ENCODE measurements at regions not wholly inside any gene's neighbourhood (a gene's known extent, or its start where the extent isn't known, plus 50 kb on each side); places are given as distances from the start of the nearest gene placed in this dataset.

- TF ChIP-seq CTCF (IDR thresholded peaks at IDR 0.05) = no peak
- TF ChIP-seq POLR2AphosphoS5 (IDR thresholded peaks at IDR 0.05) = no peak
- no peak for TF ChIP-seq POLR2A (IDR thresholded peaks at IDR 0.05)
- TF ChIP-seq EP300 (IDR thresholded peaks at IDR 0.05; ENCODE audit: low read depth) = no peak
Observed at GRCh38 chr2:235382179-235382578, 111.7 kb upstream of the AGAP1 start.

GRCh38 chr2:235382601-235383000 lies 111.2 kb upstream of the AGAP1 start:
- TF ChIP-seq EP300 (IDR thresholded peaks at IDR 0.05; ENCODE audit: low read depth) (no peak), POLR2AphosphoS5 (IDR thresholded peaks at IDR 0.05) (no peak), CTCF (IDR thresholded peaks at IDR 0.05) (no peak), POLR2A (IDR thresholded peaks at IDR 0.05) (no peak)
- H3K27ac ChIP-seq = no peak overlapping the region

More at GRCh38 chr2:235382179-235382578, 111.7 kb upstream of the AGAP1 start:
- Histone ChIP-seq H3K9me3 (no peaks in the 10 kb centered on the region), H3K27me3 (no peaks in the 10 kb centered on the region), H3K36me3 (no peaks in the 10 kb centered on the region), H3K4me1 (no peaks in the 10 kb centered on the region), H3K4me3 (no peak overlapping the region), H3K27ac (no peak overlapping the region)
- in situ Hi-C loops (cut with MboI; ENCODE audit: low pct_ligation_motif_present in 1 of 4, low pct_unique_long_range_greater_than_20kb in 1 of 4, low sequenced_read_pairs in 3 of 4) = no loop called here
- no peak for DNase-seq
- WGBS, 2 donors (ENCODE audit: low coverage in 1 of 2) = 70 to 80% methylated on average over 3 to 6 of the region's 6 CpGs
- intact Hi-C loops (cut with DNase I; ENCODE audit: low total_unique reads) = no loop called here

GRCh38 chr2:235383272-235383843 lies 110.5 kb upstream of the AGAP1 start:
- TF ChIP-seq EP300 (IDR thresholded peaks at IDR 0.05; ENCODE audit: low read depth) (no peak), POLR2A (IDR thresholded peaks at IDR 0.05) (no peak), CTCF (IDR thresholded peaks at IDR 0.05) (no peak), POLR2AphosphoS5 (IDR thresholded peaks at IDR 0.05) (no peak)
- in situ Hi-C loops (cut with MboI; ENCODE audit: low pct_ligation_motif_present in 1 of 4, low pct_unique_long_range_greater_than_20kb in 1 of 4, low sequenced_read_pairs in 3 of 4) (no loop called here), intact Hi-C loops (cut with DNase I; ENCODE audit: low total_unique reads) (no loop called here)
- Histone ChIP-seq H3K27ac (no peak overlapping the region), H3K4me3 (no peak overlapping the region), H3K9me3 (no peaks in the 10 kb centered on the region), H3K4me1 (no peaks in the 10 kb centered on the region), H3K36me3 (no peaks in the 10 kb centered on the region), H3K27me3 (no peaks in the 10 kb centered on the region)
- no peak for DNase-seq
- WGBS, 2 donors (ENCODE audit: low coverage in 1 of 2) = 85 to 97% methylated on average over 5 to 8 of the region's 8 CpGs

More at GRCh38 chr2:235382601-235383000, 111.2 kb upstream of the AGAP1 start:
- intact Hi-C loops (cut with DNase I; ENCODE audit: low total_unique reads) (no loop called here), in situ Hi-C loops (cut with MboI; ENCODE audit: low pct_ligation_motif_present in 1 of 4, low pct_unique_long_range_greater_than_20kb in 1 of 4, low sequenced_read_pairs in 3 of 4) (no loop called here)
- DNase-seq = no peak
- Histone ChIP-seq H3K9me3 (no peaks in the 10 kb centered on the region), H3K36me3 (no peaks in the 10 kb centered on the region), H3K27me3 (no peaks in the 10 kb centered on the region), H3K4me3 (no peak overlapping the region), H3K4me1 (no peaks in the 10 kb centered on the region)
- 87 to 100% methylated on average over 1 to 3 of the region's 3 CpGs for WGBS, 2 donors (ENCODE audit: low coverage in 1 of 2)

- no peak overlapping the region for H3K27ac ChIP-seq
- WGBS, 2 donors (ENCODE audit: low coverage in 1 of 2) = 92% methylated on average over 24 of the region's 24 CpGs; no CpG with 5 or more reads in 1 of the 2 donors
- intact Hi-C loops (cut with DNase I; ENCODE audit: low total_unique reads) (no loop called here), in situ Hi-C loops (cut with MboI; ENCODE audit: low pct_ligation_motif_present in 1 of 4, low pct_unique_long_range_greater_than_20kb in 1 of 4, low sequenced_read_pairs in 3 of 4) (no loop called here)
- TF ChIP-seq EP300 (IDR thresholded peaks at IDR 0.05; ENCODE audit: low read depth) (no peak), POLR2AphosphoS5 (IDR thresholded peaks at IDR 0.05) (no peak), POLR2A (IDR thresholded peaks at IDR 0.05) (no peak), CTCF (IDR thresholded peaks at IDR 0.05) (no peak)
- no peaks in the 10 kb centered on the region for H3K27me3 ChIP-seq
- no peaks in the 10 kb centered on the region for H3K4me1 ChIP-seq
- no peaks in the 10 kb centered on the region for H3K9me3 ChIP-seq
- DNase-seq = no peak
- no peaks in the 10 kb centered on the region for H3K36me3 ChIP-seq
- no peak overlapping the region for H3K4me3 ChIP-seq
Observed at GRCh38 chr2:235384624-235385023, 109.2 kb upstream of the AGAP1 start.
